Right ventricle myocardium inferior (tissue), 1 donor: ENCODE measurements at regions not wholly inside any gene's neighbourhood (a gene's known extent, or its start where the extent isn't known, plus 50 kb on each side); places are given as distances from the start of the nearest gene placed in this dataset.

Experiments used
- ATAC-seq: fragments of 200-7000 bp; cut with Tn5 transposase; one replicate; pipeline ENCODE4 v1.9.1; 2020; ENCODE audit warnings: mild to moderate bottlenecking, moderate library complexity
- DNase-seq: peaks from one replicate; pipeline ENCODE4 v3.0.0; 2021; ENCODE audit errors: missing footprints
- intact Hi-C: fragments of 100-400 bp; cut with DNase I; formaldehyde crosslinking; loops from one replicate; pipeline ENCODE4 v1.11.0; 2022
- donor health status: DM: no; HTN: yes; CAD: no; lungs with severe emphysema.

DNA sequence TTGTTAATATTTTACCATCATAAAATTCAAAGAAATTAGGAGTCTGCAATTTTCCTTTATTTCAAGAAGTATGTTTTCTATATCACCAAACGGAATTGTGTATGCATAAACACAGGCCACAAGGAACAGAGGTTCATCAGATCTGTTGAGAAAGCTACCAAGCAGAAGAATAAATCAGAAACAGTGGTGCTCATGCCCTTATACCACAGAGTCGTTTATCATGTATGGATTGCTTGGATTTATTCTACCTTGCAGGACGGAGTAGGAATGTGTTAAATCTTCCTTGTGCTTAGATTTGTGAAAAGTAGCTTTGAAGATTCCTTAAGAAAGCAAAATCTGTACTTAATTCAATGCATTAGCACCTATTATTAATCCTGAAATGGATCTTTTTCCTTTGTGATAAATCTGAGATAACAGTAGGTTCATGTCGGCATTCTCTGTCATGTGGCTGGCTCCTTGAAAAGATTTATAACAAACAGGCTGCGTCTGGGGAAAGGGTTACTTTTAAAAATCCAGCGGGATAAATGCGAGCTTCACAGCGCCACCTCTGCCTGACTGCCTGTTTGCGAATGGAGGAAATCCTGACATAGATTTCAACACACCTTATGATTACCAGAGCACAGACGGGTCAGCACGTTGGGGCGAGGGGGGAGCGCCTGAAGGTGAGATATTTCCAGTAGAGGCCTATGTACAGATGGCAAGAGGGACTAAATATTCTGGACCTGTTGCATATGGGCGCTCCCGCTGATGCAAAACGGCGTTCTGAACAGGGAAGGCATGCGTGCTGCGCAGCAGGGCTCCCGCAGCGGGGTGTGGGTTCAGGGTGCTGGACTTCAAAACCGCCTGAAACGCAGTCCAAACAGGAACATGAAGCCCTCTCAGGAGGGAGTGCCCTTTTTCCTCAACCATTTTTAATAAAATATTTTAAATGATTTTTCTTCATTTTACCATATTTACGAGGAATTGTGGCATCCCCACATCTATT, 445.5 kb upstream of the SGCG start:
- no peak for DNase-seq
- ATAC-seq, result peak; percentile 31
- intact Hi-C loops, result no loop called here

DNA sequence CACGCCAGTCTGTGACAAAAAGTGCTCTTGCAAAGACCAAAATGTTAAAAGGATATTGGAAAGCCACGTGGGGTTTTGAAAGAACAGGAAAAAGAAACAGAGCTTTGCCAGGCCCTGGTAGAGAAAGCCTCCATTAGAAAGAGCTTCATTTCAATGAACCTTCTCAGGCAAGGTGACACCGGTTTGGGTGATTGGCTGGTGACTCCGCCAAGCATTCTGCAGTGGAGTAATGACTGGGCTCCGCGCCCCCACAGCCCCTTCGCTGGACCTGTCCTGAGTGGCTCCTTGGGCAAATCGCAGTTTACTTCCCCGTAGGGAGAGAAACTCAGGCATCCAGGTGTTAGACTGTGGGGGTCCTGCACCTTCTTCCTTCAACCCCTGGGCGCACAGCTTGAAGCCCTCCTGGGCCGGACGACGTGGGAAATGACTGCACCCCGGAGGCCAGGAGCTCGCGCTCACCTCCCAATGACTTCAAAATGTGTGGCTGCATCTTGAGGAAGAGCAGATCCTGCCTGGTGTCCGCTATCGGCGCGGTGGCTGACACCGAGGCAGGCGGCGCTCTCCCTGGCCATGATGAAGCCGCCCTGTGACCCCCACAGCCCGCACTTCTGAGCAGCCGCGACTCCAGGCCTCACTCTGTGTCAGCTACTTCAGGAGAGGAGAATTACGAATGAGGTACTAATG, 444.6 kb upstream of the SGCG start:
- no peak for DNase-seq
- ATAC-seq, result no peak
- intact Hi-C loops, result no loop called here

DNA sequence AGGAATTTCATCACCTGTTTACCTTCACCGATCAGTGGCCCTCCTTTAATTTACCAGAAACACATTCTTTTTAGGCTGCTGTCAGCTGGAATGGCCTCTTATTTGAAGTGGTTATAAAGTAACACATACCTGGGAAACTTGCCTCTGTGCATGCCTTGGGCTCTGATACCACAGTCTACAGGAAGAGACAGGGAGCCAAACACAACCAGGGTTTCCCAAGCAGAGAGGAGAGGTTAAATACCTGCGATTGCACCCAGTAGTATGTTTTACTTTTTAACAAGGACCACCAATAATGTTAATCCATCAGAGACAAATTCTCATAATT, 444.0 kb upstream of the SGCG start:
- DNase-seq, result no peak
- intact Hi-C loops, result no loop called here
- ATAC-seq, result no peak

DNA sequence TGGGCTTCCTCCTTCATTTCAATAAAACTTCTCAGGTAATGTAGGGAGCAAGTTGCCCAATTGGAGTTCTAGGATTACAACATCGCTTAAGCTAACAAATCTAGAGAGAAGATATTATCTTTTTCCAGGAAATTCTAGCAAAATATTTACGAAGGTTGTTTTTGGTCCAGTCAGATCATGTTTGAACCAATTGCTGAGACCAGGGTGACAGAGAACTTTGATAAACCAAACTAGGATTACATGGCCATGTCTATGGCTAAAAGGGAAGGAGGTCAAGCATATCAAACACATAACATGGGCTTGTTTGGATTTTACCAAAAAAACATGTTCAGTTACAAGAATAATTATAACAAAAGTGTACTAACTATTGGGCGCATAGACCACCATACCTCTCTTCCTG, 442.4 kb upstream of the SGCG start:
- DNase-seq, result no peak
- intact Hi-C loops, result no loop called here
- no peak for ATAC-seq

DNA sequence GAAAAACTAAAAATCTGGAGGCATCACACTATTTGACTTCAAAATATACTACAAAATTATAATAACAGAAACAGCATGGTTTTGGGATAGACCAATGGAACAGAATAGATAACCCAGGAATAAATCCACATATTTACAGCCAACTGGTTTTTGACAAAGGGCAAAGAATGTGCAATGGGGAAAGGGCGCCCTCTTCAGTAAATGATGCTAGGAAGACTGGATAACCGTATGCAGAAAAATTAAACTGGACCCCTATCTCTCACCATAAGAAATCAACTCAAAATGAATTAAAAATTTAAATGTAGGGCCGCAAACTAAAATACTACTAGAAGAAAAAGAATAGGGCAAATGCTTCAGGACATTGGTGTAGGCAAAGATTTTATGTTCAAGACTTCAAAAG, 440.5 kb upstream of the SGCG start:
- intact Hi-C loops, result loop anchor here (10.0 kb wide), 1 partner anchor 465 kb away; no protein-coding TSS in a partner anchor
- DNase-seq, result no peak
- ATAC-seq, result no peak

DNA sequence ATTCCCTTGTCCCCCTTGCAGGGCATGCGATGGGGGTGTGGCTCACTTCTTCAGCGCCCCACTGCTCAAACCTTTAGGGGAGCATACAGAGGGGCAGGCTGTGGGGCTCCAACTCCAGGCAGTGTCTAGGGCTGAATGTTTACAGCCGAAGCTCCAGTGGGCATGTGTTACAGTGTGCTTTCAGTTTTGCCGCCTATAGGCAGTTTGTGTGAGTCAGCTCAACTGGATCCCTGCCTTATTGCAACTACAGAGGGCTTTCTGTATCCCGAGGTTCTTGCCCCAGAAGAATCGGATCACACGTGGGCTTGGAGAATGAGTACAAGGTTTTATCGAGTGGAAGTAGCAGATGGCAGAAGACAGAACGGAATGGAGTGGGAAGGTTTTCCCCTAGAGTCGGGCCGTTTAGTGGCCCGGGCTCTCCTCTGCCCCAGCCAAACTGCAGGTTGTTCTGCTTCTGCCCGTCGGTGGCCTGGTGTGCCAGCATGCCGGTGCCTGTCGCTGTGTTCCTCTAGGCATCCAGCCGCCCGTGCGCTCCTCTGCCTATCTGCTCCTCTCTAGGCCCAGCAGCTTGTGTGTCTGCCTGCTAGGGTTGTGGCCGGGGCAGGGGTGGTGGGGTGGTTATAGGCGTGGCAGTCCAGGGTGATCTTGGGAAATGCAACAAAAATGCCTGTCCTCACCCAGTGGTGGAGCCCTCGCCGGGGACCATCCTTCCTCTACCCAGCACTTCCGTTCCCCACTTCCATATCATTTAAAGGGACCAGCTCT, 435.9 kb upstream of the SGCG start:
- ATAC-seq, result no peak
- DNase-seq, result no peak
- intact Hi-C loops, result loop anchor here (10.0 kb wide), 1 partner anchor 470 kb away; no protein-coding TSS in a partner anchor

DNA sequence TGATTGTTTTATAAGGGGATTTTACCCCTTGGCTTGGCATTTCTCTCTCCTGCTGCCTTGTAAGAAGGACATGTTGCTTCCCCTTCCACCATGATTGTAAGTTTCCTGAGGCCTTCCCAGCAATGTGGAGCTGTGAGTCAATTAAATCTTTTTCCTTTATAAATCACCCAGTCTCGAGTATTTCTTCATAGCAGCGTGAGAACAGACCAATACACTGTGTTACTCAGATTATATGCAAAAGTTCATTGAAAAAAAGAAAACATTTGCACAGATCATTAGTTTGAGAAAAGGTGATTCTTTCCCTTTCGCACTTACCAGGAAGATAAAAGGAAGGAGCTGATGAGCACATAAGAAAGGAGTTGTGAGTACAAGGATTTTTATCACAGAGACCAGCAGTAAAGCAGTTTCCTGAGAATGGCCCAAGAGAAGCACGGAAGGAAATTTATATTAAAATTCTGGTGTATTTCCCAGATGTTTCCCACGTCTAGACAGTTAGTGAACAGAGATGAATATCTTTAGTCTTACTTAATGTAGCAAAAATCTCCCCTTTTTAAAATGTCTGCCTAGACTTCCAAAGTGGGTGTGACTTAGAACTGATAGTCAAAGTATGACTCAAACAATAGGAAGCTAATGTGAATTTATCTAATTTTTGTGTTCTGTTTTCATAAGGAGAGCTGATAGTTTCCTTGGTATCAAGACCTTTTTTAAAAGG, 431.8 kb upstream of the SGCG start:
- DNase-seq (no peak), ATAC-seq (no peak)
- intact Hi-C loops, result loop anchor here (10.0 kb wide), 1 partner anchor 474 kb away; no protein-coding TSS in a partner anchor

DNA sequence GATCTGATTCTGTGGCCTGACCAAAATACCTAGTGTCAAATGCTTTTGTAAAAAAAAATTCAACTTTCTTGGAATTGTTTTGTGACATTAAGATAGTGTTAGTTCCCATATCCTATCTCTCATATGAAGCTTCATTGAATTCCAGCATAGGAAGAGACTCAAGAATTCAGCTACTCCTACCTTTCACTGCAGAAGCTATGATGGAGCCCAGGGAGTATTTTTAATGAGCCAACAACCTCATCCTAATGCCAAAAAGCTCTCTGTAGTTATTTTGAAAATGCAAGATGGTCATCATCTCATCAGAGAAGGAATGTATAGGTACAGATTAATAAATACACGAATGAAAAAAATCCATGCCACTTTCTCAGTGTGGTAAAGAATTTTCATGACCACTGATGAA, 431.2 kb upstream of the SGCG start:
- intact Hi-C loops, result loop anchor here (10.0 kb wide), 1 partner anchor 475 kb away; no protein-coding TSS in a partner anchor
- DNase-seq (no peak), ATAC-seq (no peak)

DNA sequence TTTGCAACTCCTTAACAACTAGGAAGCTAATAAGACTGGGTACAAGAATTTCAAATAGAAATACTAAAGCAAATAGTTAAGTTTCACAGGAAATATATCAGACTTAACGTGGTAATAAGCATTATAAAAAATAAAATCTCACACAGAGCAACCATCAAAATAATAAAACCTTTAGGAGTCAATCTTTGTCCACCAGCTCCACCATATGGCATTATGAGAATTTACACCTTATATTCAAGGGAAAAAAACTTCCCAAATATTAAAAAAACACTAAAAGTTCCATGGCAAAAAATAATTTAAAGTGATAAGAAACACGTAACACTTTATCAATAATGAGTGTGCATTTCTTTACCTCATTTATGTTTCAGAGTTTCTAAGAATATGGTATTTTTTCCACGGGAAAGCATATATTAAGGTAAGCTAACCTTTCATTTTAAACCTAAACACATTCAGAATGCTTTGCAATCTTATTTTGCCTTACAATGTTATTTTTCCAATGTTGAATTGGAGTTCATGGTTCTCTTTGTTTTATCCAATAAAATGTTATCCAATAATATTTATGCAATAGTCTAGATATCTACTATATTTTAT, 423.2 kb upstream of the SGCG start:
- intact Hi-C loops, result loop anchor here (5.0 kb wide), 2 partner anchors 590 to 1120 kb away; no protein-coding TSS in a partner anchor
- DNase-seq, result no peak
- ATAC-seq, result no peak

DNA sequence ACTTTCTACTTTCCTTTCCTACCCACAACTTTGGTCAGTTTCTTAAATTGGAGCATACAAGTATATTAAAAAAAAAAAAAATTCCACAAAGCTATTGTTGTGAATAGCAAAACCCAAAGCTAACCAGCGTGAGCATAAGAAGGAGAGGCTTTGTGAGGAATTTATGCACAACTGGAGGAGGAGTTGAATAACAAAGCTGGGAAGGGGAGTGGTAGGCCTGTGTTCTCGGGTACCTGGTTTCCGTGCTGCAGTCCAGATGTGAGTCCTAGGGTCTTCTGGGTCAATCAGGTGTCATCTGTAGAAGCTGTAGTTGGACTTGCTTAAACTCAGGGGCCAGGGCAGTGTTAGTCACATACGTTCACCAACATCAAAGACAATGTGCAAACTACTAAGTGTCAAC, 422.5 kb upstream of the SGCG start:
- DNase-seq, result no peak
- intact Hi-C loops, result loop anchor here (5.0 kb wide), 2 partner anchors 591 to 1121 kb away; no protein-coding TSS in a partner anchor
- no peak for ATAC-seq

DNA sequence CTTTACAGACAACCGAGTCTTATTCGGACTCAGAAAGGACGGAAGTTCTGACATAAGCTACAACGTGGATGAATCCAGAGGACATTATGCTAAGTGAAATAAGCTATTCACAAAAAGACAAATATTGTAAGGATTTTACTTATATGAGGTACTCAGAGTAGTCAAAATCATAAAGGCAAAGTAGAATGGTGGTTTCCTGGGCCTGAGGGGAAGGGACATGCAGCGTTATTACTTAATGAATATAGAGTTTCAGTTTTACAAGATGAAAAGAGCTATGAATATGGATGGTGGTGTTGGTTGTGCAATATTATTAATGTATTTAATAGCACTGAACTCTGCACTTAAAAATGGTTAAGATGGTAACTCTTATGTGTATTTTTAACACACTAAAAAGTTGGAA, 419.1 kb upstream of the SGCG start:
- DNase-seq, result no peak
- intact Hi-C loops, result no loop called here
- no peak for ATAC-seq

DNA sequence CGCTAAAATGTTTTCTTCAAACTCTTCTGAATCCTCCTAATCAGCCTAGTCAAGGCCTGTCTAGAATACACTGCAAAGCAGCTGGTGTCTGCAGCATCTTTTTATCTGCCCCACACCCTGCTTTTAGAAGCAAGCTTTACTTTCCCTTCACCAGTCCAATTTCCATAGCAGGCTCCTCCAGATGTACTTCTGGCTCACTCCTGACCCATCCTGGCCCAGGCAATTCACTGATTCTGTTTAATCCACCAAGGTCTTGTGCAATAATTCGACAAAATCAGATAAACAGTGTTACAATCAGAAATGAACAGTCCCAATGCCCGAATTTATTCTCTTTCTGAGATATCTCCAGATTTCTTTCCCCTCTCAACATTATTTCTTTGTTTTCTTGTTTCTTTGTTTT, 415.2 kb upstream of the SGCG start:
- ATAC-seq, result peak; percentile 50
- intact Hi-C loops, result no loop called here
- DNase-seq, result no peak

DNA sequence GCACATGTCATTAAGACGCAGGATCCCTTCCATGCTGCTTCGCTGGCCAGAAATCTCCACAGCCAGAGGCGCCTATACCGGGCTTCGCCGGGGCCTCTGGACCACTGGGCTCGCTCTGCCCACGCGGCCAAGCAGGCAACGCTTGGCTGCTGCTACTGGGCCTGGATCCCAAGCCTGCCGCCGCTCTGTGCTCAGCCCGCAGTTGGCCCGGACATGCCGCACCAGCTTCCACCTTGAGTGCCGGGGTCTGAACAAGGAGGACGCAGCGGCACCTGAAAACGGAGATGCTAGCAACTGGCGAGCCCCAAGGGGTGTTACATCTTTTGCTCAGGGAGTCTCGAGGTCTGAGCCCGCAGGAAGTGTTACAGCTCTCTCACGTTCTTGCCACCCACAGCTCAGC, 409.9 kb upstream of the SGCG start:
- no peak for DNase-seq
- intact Hi-C loops, result no loop called here
- ATAC-seq, result no peak

DNA sequence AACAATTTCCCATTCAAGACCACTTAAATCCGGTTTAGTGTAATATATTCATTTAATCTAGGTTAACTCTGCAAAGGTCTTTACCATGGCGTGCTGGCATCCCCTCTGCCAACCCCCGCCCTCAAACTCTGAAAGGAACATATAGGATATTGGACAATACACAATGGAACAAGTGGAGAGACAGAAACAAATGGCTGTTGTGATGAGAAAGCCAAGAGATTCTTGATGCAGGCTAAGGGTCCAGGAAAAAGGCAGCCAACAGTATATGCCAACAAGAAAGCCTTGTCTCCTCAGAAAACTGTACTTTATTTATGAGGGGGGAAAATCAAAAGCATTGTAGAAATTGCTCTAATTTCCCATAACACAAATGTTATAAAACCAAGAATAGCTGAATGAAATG, 407.3 kb upstream of the SGCG start:
- intact Hi-C loops, result no loop called here

DNA sequence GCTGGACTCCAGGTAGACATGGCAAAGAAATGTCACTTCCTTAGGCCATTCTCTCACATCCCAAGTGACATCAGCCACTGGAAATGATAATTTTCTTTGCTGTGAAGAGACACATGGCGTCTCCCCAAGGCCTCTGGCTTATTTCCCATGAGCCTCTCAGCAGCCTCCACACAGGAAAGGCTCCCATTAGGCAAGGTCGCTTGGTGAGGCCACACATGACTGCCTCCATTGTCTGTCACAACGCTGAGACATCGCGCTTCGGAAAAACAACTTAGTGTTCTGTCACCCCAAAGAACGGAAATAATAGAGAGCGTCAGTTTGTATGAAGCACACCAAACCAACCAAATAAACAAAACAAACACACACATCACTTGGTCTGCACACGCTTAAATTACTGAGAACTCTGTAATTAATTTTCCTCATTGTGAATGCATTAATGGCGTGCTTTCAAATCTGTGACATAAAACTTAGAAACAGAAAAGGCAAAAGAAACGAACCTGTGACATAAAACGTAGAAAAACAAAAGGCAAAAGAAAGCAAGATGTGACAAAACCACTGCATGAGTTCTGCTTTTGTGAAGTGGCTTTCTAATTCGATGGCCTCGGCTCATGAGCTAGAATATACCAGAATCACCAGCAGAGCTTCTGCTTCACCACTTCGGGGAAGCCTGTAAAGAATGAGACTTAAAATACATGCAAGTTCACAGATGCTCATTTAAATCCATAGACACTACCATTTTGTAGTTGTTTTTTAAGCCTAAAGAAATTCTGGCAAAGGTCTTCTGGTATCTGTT, 404.2 kb upstream of the SGCG start:
- no peak for ATAC-seq
- DNase-seq, result no peak
- intact Hi-C loops, result no loop called here

More for the DNA sequence above, 407.3 kb upstream of the SGCG start:
- DNase-seq (no peak), ATAC-seq (no peak)

DNA sequence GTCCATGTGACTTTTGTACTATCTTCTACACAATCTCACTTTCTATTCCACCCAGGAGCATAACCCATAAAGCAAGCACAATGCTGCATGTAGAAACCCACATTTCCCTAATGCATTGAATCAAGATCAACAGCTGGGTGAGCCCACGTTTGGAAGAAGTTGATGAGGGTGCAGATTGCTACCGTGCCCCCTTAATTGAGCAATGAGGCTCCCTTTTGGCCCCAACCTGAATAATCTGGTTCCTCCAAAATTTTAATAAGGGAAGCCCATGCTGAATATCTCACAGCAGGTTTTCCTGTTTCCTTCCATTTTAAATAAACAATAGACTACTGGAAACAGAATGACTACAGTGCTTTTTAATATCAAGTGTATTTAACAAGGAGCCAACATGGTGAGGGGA, 403.6 kb upstream of the SGCG start:
- DNase-seq, result no peak
- no peak for ATAC-seq
- intact Hi-C loops, result no loop called here

DNA sequence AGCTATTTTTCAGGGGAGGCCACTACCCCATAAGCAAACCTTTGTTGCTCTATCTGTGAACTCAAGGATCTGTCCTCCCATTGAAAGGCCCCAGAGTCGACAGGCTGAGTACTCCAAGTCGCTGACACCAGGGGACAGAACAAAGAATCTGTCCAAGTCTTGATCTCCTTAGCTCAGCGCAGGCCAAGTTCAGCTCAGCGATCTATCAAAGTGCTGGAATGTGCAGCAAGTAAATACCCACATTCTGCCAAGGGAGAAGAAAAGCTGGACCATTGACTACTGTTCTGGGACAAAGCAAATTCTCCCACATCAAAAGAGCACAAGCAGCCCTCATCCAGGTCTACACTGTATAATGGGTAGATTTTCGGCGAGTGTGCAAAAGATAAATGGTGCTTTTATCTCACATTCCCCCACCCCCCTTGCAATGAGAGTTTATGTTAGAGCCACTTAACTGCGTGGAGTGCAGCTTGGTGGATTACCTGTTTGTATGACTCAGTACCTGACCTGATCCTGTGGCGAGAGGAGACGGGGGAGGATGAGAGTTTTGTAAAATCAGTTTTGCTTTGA, 391.7 kb upstream of the SGCG start:
- DNase-seq (no peak), ATAC-seq (no peak)
- intact Hi-C loops, result no loop called here
